ENCODE measurements at regions not wholly inside any gene's neighbourhood (a gene's known extent, or its start where the extent isn't known, plus 50 kb on each side); places are given as distances from the start of the nearest gene placed in this dataset.
A peak's percentile ranks its signal among the peaks of the same experiment; 100 is the strongest.

GRCh38 chr16:9308850-9309249 lies 217.4 kb downstream of the HAPSTR1 start:
- Mint-ChIP-seq H3K27ac (ENCODE audit: unreplicated experiment) (no peak overlapping the region), H3K27me3 (ENCODE audit: unreplicated experiment) (peaks cover 37% of the 10 kb centered on the region), H3K9me3 (ENCODE audit: low read depth, unreplicated experiment) (peaks cover 5% of the 10 kb centered on the region), H3K4me3 (ENCODE audit: low read depth, unreplicated experiment) (no peak overlapping the region), H3K4me1 (ENCODE audit: low read depth, unreplicated experiment) (peaks cover 17% of the 10 kb centered on the region), H3K36me3 (ENCODE audit: insufficient read depth, unreplicated experiment) (no peaks in the 10 kb centered on the region)
- intact Hi-C loops (cut with micrococcal nuclease; ENCODE audit: unreplicated experiment) = no loop called here
- TF ChIP-seq CTCF (IDR thresholded peaks at IDR 0.05; ENCODE audit: unreplicated experiment) = no peak
- BruUV-seq (replicated peaks) = no TSS peak
- CTCF ChIA-PET = no interaction called here
- no peak for DNase-seq

GRCh38 chr16:9309844-9310243 lies 218.4 kb downstream of the HAPSTR1 start:
- H3K36me3 Mint-ChIP-seq (ENCODE audit: insufficient read depth, unreplicated experiment) = no peaks in the 10 kb centered on the region
- CTCF ChIA-PET = no interaction called here
- peaks cover 27% of the 10 kb centered on the region for H3K27me3 Mint-ChIP-seq (ENCODE audit: unreplicated experiment)
- TF ChIP-seq CTCF (IDR thresholded peaks at IDR 0.05; ENCODE audit: unreplicated experiment) = no peak
- BruUV-seq (replicated peaks) = no TSS peak
- no peak overlapping the region for H3K27ac Mint-ChIP-seq (ENCODE audit: unreplicated experiment)
- H3K4me1 Mint-ChIP-seq (ENCODE audit: low read depth, unreplicated experiment) = peaks cover 17% of the 10 kb centered on the region
- H3K9me3 Mint-ChIP-seq (ENCODE audit: low read depth, unreplicated experiment) = peaks cover 9% of the 10 kb centered on the region
- no peak overlapping the region for H3K4me3 Mint-ChIP-seq (ENCODE audit: low read depth, unreplicated experiment)
- DNase-seq = no peak
- intact Hi-C loops (cut with micrococcal nuclease; ENCODE audit: unreplicated experiment) = no loop called here

GRCh38 chr16:9311303-9311954 lies 220.0 kb downstream of the HAPSTR1 start:
- no peak overlapping the region for H3K27ac Mint-ChIP-seq (ENCODE audit: unreplicated experiment)
- peak; percentile 54 for DNase-seq
- no TSS peak for BruUV-seq (replicated peaks)

GRCh38 chr16:9316008-9316407 lies 224.6 kb downstream of the HAPSTR1 start:
- no peak for DNase-seq
- Mint-ChIP-seq H3K27me3 (ENCODE audit: unreplicated experiment) (no peaks in the 10 kb centered on the region), H3K9me3 (ENCODE audit: low read depth, unreplicated experiment) (peaks cover 14% of the 10 kb centered on the region), H3K4me1 (ENCODE audit: low read depth, unreplicated experiment) (peaks cover 19% of the 10 kb centered on the region), H3K4me3 (ENCODE audit: low read depth, unreplicated experiment) (peak overlapping the region; percentile 8), H3K27ac (ENCODE audit: unreplicated experiment) (peak overlapping the region; percentile 24), H3K36me3 (ENCODE audit: insufficient read depth, unreplicated experiment) (no peaks in the 10 kb centered on the region)
- CTCF ChIA-PET = interaction anchor here (0.6 to 1.6 kb wide), 9 partner anchors 9 to 332 kb away, joined by 3 to 5 read pairs (median 3); no protein-coding TSS in a partner anchor
- no TSS peak for BruUV-seq (replicated peaks)
- TF ChIP-seq CTCF (IDR thresholded peaks at IDR 0.05; ENCODE audit: unreplicated experiment) = no peak
- intact Hi-C loops (cut with micrococcal nuclease; ENCODE audit: unreplicated experiment) = no loop called here

More at GRCh38 chr16:9311303-9311954, 220.0 kb downstream of the HAPSTR1 start:
- H3K27me3 Mint-ChIP-seq (ENCODE audit: unreplicated experiment) = peaks cover 18% of the 10 kb centered on the region
- H3K4me1 Mint-ChIP-seq (ENCODE audit: low read depth, unreplicated experiment) = peaks cover 22% of the 10 kb centered on the region
- no peak for TF ChIP-seq CTCF (IDR thresholded peaks at IDR 0.05; ENCODE audit: unreplicated experiment)
- no peaks in the 10 kb centered on the region for H3K36me3 Mint-ChIP-seq (ENCODE audit: insufficient read depth, unreplicated experiment)
- peaks cover 9% of the 10 kb centered on the region for H3K9me3 Mint-ChIP-seq (ENCODE audit: low read depth, unreplicated experiment)
- intact Hi-C loops (cut with micrococcal nuclease; ENCODE audit: unreplicated experiment) = no loop called here
- CTCF ChIA-PET = interaction anchor here (0.6 to 2.5 kb wide), 3 partner anchors 12 to 586 kb away, joined by 3 to 8 read pairs (median 3); no protein-coding TSS in a partner anchor
- H3K4me3 Mint-ChIP-seq (ENCODE audit: low read depth, unreplicated experiment) = no peak overlapping the region

All from Calu3 (cell line).